Adipose tissue (tissue), 3 donors: ENCODE measurements at regions not wholly inside any gene's neighbourhood (a gene's known extent, or its start where the extent isn't known, plus 50 kb on each side); places are given as distances from the start of the nearest gene placed in this dataset.

Experiments
- H3K27ac ChIP-seq: one replicate; pipeline ENCODE4 v1.5.1; 2013; ENCODE audit warnings: low read depth, low read length
- WGBS, 3 donors: extraction: QIAGEN DNeasy Blood & Tissue Kit; methylation state at CpG; one replicate each; pipeline ENCODE4 v1.1.7; 2013; 5-methylcytosine and 5-hydroxymethylcytosine counted together
- donor health status: healthy with polysubstance abuse.
- donor health status: Bipolar disorder and iron deficiency.
- donor health status: healthy.

GRCh38 chr2:118225666-118226065 is 137.4 kb downstream of the INSIG2 start:
- 57 to 78% (median 60%) methylated on average over 9 of the region's 9 CpGs for WGBS, 3 donors
- H3K27ac ChIP-seq = no peak overlapping the region

- WGBS, 3 donors = 42 to 57% (median 52%) methylated on average over 15 of the region's 15 CpGs
- no peak overlapping the region for H3K27ac ChIP-seq
Observed at GRCh38 chr2:118224895-118225311, 136.6 kb downstream of the INSIG2 start.

DNA sequence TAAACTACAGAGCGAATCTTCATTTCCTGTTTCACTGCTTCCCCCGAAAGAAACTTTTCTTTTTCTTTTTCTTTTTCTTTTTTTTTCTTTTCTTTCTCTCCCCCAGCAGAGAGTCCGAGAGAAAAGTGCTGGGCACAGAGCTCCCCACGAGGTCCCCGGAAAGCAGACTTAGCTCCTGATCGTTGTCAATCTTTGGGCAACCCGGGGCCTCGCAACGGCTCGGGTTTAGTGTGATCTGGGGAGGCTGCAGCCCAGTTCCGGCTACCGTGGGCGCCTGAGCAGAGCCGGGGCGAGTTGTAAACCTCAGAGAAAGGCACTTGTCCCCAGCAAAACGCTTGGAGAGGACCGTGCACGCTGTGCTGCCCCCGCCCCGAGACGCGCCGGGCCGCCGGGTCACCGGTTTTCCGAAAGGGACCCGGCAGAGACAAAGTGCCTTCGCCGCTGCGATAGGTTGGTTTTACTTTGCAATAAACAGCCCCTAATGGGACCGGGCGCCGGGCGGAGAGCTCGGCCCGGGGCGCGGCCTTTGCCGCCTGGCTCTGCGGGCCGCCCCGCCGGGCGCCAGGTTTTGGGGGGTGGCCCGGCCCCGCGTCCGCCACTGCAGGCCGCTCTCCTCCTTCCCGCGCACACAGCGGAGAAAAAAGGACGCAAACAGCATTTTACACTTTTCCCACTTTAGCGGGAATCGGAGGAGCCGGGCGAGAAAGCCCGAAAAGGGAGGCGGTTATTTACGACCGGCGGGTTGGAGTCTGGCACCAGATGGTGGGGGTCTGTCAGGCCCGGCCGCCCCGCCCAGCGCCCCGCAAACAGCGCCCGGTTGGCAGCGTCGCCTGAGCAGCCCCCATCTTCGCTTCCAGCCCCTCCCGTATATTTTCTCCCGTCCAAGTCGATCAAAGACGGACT is 136.0 kb downstream of the INSIG2 start:
- WGBS, 3 donors = 6 to 10% (median 7%) methylated on average over 72 to 77 of the region's 77 CpGs
- no peak overlapping the region for H3K27ac ChIP-seq

DNA sequence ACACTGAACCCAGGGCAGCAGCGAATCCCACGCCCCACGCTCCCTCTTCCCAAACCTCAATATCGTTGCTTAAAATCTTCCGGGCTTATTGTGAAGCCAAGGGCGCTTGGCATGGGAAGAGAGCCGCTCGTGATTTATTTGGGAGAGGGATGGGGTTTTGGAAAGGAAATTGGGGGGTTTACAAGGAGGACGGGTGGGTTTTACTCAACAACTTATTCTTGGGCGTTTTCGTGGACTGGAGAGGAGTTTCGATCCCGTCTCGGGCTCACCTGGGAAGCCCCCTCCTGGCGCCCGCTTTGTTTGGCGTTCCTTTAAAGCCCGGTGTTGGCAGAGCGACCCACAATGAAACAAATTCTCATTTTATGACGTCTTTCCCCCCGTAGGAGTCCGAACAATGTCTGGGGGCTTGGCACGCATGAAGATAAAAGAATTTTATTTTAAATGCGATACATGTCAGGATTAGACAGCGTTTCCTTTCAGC is 135.3 kb downstream of the INSIG2 start:
- WGBS, 3 donors = 11 to 15% (median 12%) methylated on average over 25 of the region's 25 CpGs
- H3K27ac ChIP-seq = no peak overlapping the region

DNA sequence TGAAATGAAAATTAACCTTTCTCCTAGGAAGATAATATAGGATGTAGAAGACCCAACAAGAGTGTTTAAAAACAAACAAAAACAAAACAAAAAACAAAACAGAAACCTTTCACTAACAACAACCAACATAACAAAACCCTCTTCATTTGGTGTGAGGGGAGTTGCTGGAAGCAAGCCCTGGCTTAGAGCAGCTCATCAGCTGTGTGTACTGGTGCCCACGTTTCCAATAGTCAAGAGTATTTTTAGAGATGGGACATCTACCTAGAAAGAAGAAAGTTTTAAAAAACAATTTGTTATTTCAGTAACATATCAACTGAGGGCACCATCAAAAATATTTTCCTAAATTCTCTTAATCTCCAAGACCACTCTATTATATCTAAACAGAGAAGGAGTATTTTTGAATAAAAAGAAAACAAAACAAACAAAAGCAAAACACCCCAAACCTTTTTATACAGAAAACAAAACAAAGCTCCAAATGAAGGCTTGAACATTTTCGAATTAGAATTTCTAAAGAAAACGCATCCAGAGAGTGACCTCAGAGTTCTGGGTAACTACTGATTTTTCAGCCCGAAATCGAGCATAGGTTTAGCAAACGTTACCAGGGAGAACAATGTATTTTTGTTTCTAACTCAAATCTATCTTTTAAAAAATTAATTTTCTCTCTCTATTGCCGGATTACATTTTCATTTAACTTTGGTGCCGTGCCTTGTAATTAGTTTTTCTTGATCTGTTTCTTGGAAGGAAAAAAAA is 134.6 kb downstream of the INSIG2 start:
- 13 to 24% (median 13%) methylated on average over 8 of the region's 8 CpGs for WGBS, 3 donors
- no peak overlapping the region for H3K27ac ChIP-seq

GRCh38 chr2:118222273-118222594 is 134.0 kb downstream of the INSIG2 start:
- no peak overlapping the region for H3K27ac ChIP-seq

DNA sequence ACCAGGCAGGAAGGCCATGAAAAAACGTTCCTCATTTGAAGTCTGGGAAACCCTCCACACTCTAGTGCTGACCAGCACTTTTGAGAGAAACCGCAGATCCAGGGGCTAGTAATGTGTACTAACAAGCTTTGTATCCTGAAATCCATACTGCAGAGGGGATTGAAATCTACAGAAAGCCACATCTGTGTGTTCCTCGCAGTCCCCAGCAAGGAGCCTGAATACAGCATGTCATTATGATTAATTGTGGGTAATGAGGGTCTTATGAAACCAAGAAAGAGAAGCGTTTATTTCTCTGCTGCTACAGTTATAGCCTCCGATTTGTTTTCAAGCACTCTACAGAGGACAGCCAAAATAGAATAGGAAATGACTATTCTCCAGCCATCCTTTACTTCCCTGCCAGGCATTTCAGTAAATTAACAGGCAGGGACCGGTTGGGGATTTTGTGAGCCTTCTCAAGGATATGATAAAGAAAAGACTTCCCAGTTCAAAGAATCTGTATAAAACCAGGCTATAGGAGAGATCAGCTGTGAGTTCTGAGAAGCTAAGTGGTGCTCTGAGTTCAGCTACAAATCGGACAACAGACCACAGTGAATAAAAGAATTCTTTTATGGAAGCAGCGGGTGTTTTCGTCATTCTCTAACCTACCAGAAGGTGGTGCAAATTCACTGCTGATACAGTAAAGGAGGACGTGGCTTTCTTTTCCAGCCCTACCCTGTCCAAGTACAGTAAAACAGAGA is 133.4 kb downstream of the INSIG2 start:
- H3K27ac ChIP-seq = no peak overlapping the region
- WGBS, 3 donors = 13 to 17% (median 14%) methylated on average over 10 of the region's 10 CpGs

- no peak overlapping the region for H3K27ac ChIP-seq
- WGBS, 3 donors = 42 to 72% (median 67%) methylated on average over 1 of the region's 1 CpG
Observed at GRCh38 chr2:118219611-118220010, 131.3 kb downstream of the INSIG2 start.

GRCh38 chr2:118216224-118216623 is 128.0 kb downstream of the INSIG2 start:
- no peak overlapping the region for H3K27ac ChIP-seq
- WGBS, 3 donors = 80 to 86% (median 85%) methylated on average over 3 of the region's 3 CpGs

- 58 to 89% (median 75%) methylated on average over 1 of the region's 1 CpG for WGBS, 3 donors
- H3K27ac ChIP-seq = no peak overlapping the region
Observed at GRCh38 chr2:118209727-118210126, 121.5 kb downstream of the INSIG2 start.

GRCh38 chr2:118207889-118208288 is 119.6 kb downstream of the INSIG2 start:
- 61 to 66% (median 65%) methylated on average over 5 of the region's 5 CpGs for WGBS, 3 donors

GRCh38 chr2:118202707-118203303 is 114.5 kb downstream of the INSIG2 start:
- 37 to 44% (median 38%) methylated on average over 8 of the region's 8 CpGs for WGBS, 3 donors
- H3K27ac ChIP-seq = no peak overlapping the region

More at GRCh38 chr2:118207889-118208288, 119.6 kb downstream of the INSIG2 start:
- no peak overlapping the region for H3K27ac ChIP-seq

GRCh38 chr2:118198268-118198667 is 110.0 kb downstream of the INSIG2 start:
- 85 to 96% (median 93%) methylated on average over 1 of the region's 1 CpG for WGBS, 3 donors
- no peak overlapping the region for H3K27ac ChIP-seq

DNA sequence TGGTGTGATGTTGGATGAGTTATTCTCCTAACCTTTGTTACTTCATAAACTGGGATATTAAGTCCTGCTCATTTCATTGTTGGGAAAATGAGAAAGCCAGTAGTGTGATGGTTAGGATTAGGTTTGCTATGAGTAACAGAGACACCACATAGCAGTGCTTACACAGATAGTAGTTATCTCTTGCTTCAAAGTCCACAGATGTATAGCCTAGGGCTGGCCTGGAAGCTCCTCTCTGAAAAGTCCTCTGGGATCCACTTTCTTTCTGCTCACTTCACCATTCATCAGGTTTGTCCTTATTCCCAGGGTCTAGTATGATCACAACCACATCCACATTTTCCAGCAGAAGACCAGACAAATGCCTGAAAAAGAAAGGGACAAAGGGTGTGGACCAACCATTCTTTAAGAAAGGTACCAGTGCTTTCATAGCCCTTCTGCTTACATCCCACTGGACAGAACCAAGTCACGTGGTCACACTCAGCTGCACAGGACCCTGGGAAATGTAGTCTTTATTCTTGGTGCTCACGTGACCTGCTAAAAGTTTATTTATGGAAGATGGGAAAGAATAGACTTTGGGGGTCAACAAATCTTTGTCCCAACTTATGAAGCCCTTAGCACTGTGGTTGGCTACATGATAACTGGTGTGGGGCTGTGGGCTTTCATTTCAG is 108.9 kb downstream of the INSIG2 start:
- WGBS, 3 donors = 54 to 67% (median 59%) methylated on average over 2 of the region's 2 CpGs
- no peak overlapping the region for H3K27ac ChIP-seq

GRCh38 chr2:118190474-118190873 is 102.2 kb downstream of the INSIG2 start:
- H3K27ac ChIP-seq = no peak overlapping the region

- H3K27ac ChIP-seq = no peak overlapping the region
- WGBS, 3 donors = 87 to 90% (median 87%) methylated on average over 5 of the region's 5 CpGs
Observed at GRCh38 chr2:118186858-118187254, 98.6 kb downstream of the INSIG2 start.

DNA sequence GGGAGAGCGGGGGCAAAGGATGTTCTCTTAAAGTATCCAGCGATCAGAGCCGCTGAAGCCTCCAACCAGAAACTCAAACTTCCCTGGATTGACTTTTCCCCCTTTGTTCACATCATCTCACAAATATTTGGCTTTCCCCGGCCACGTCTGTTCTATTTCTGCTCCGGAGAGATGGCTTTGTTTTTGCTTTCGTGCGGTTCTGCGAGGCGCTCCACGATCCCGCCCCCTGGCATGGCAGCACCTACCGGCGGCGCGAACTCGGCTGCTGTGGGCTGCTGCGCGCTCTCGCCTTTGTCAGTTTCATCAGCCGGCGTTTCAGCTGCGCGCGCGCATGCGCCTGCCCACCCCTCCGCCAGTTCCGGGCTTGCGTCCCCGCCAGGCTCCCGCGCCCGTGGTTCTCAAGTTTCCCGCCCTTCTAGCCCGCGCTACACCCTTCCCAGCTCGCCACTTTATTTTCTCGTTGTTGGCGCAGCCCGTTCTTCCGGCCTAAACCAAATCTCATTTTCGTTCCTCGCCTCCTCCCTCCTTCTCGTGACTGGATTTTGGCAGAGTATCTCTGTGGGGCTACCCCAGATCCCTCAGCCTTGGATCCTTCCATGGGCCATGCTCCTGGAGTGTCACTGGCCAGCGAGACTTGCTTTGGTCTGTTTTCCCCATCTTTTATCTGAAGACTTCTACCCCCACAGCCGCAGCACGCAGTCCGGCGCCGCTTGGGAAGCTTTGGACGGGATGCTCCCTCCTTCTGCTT is 98.0 kb downstream of the INSIG2 start:
- WGBS, 3 donors = 8% methylated on average over 52 of the region's 52 CpGs
- no peak overlapping the region for H3K27ac ChIP-seq
